T-cell (primary cell): ENCODE measurements at regions not wholly inside any gene's neighbourhood (a gene's known extent, or its start where the extent isn't known, plus 50 kb on each side); places are given as distances from the start of the nearest gene placed in this dataset.

Experiments used
- ATAC-seq, 4 experiments: fragments of 200-7000 bp in 3 of 4; fragments of 150-1000 bp in 1 of 4; cut with Tn5 transposase; replicated peaks in 1 of 4; 1 replicate in 3 of 4; 2 replicates in 1 of 4; pipeline ENCODE4 v1.10.0; 2021; ENCODE audit warnings: moderate library complexity in 3 of 4, mild to moderate bottlenecking in 2 of 4, moderate number of reproducible peaks in 1 of 4
- CTCF ChIA-PET, 2 donors: fragments of 300-600 bp; sonication (Branson Sonifier 250); formaldehyde crosslinking; loops; one replicate each; lab custom pipeline; 2022; ENCODE audit warnings: antibody characterized with exemption in 2 of 2; lab: Charles Lee
- POLR2A ChIA-PET, 2 donors: fragments of 300-600 bp; sonication (Branson Sonifier 250); formaldehyde crosslinking; loops; one replicate each; lab custom pipeline; 2022; ENCODE audit warnings: antibody characterized with exemption in 2 of 2; lab: Charles Lee
- DNase-seq, 35 experiments: peaks; one replicate each; pipeline versions ENCODE4 v3.0.0 to v3.0.0-alpha.2; 2013 to 2023
- H3K27ac ChIP-seq: one replicate; pipeline ENCODE4 v1.5.1; 2013; ENCODE audit warnings: low read length
- H3K27me3 ChIP-seq, 2 experiments: replicated peaks in 1 of 2; 1 replicate in 1 of 2; 2 replicates in 1 of 2; pipeline versions ENCODE4 v1.6.1 to v1.7.0; 2013; ENCODE audit warnings: low read length in 1 of 2, mixed read lengths in 1 of 2; ENCODE audit not compliant: control insufficient read depth in 2 of 2, insufficient read depth in 2 of 2; ENCODE audit errors: extremely low read depth in 1 of 2
- H3K36me3 ChIP-seq, 2 donors: 1 replicate in 1 of 2; 2 replicates in 1 of 2; pipeline versions ENCODE4 v1.6.1 to v1.7.0; 2013; ENCODE audit warnings: low read length in 1 of 2; ENCODE audit not compliant: control insufficient read depth in 2 of 2, insufficient read depth in 1 of 2; ENCODE audit errors: extremely low read depth in 1 of 2
- H3K4me1 ChIP-seq, 2 experiments: 1 replicate in 1 of 2; 2 replicates in 1 of 2; pipeline versions ENCODE4 v1.6.1 to v1.7.0; 2013; ENCODE audit warnings: low read length in 2 of 2, mixed read lengths in 1 of 2; ENCODE audit not compliant: insufficient read depth in 2 of 2, control insufficient read depth in 1 of 2; ENCODE audit errors: extremely low read depth in 1 of 2
- H3K4me3 ChIP-seq, 2 donors: 1 replicate in 1 of 2; 2 replicates in 1 of 2; pipeline versions ENCODE4 v1.5.1 to v1.7.0; 2013; ENCODE audit warnings: mild to moderate bottlenecking in 2 of 2, low read length in 1 of 2, moderate library complexity in 1 of 2; ENCODE audit not compliant: control insufficient read depth in 1 of 2; ENCODE audit errors: extremely low read depth in 1 of 2
- H3K9me3 ChIP-seq: 2 replicates; pipeline ENCODE4 v1.7.0; 2013
- H3K27ac Mint-ChIP-seq, 2 donors: one replicate each; pipeline ENCODE4 v1.8.0; 2020 to 2021; ENCODE audit warnings: mild to moderate bottlenecking in 2 of 2, mixed read lengths in 2 of 2
- H3K27me3 Mint-ChIP-seq, 2 donors: one replicate each; pipeline ENCODE4 v1.8.0; 2021 to 2022; ENCODE audit warnings: mixed read lengths in 2 of 2
- H3K36me3 Mint-ChIP-seq: one replicate; pipeline ENCODE4 v1.8.0; 2021; ENCODE audit warnings: mixed read lengths
- H3K4me1 Mint-ChIP-seq, 3 donors: one replicate each; pipeline ENCODE4 v1.8.0; 2020 to 2022; ENCODE audit warnings: mixed read lengths in 3 of 3, mild to moderate bottlenecking in 1 of 3
- H3K4me3 Mint-ChIP-seq, 3 donors: one replicate each; pipeline ENCODE4 v1.8.0; 2020 to 2022; ENCODE audit warnings: mild to moderate bottlenecking in 3 of 3, mixed read lengths in 3 of 3, moderate library complexity in 3 of 3
- H3K9me3 Mint-ChIP-seq, 3 donors: one replicate each; pipeline ENCODE4 v1.8.0; 2020 to 2022; ENCODE audit warnings: mixed read lengths in 3 of 3
- WGBS: methylation state at CpG from one replicate; pipeline ENCODE4 v1.1.5; 2013; ENCODE audit warnings: missing lambda C conversion rate; ENCODE audit not compliant: insufficient coverage; 5-methylcytosine and 5-hydroxymethylcytosine counted together

DNA sequence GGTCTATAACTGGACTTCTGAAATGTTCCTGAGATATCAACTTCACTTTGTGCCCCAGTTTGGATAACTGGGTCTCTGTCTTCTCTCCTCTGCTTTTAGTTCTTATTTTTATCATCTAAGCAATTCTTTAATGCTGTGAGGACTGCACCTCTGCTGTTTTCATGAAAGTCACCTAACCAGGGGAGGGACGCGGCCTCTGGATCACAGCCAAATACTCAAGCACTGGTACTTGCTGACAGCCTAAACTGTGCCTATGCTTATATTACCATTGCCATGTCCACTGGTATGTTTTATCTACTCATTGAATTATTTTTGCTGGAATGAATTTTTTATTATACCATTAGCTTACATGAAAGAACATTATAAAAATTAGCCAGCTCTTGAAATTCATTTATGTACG is 674.0 kb downstream of the DMRTA1 start:
- ChIA-PET POLR2A (no interaction called here), CTCF (no interaction called here)
- no peaks in the 10 kb centered on the region for H3K27me3 Mint-ChIP-seq
- no peaks in the 10 kb centered on the region for H3K4me1 ChIP-seq
- DNase-seq = no peak
- no peaks in the 10 kb centered on the region for H3K36me3 Mint-ChIP-seq
- H3K36me3 ChIP-seq = no peaks in the 10 kb centered on the region
- WGBS = no CpG with 5 or more reads among the region's 3 CpGs
- H3K4me3 ChIP-seq = no peak overlapping the region
- no peak overlapping the region for H3K27ac ChIP-seq
- H3K4me1 Mint-ChIP-seq = no peaks in the 10 kb centered on the region
- no peak overlapping the region for H3K27ac Mint-ChIP-seq
- H3K9me3 Mint-ChIP-seq = peaks cover 0 to 10% (median 6%) of the 10 kb centered on the region in 3 donors
- H3K9me3 ChIP-seq = no peaks in the 10 kb centered on the region
- no peak for ATAC-seq
- H3K27me3 ChIP-seq = no peaks in the 10 kb centered on the region
- no peak overlapping the region for H3K4me3 Mint-ChIP-seq

DNA sequence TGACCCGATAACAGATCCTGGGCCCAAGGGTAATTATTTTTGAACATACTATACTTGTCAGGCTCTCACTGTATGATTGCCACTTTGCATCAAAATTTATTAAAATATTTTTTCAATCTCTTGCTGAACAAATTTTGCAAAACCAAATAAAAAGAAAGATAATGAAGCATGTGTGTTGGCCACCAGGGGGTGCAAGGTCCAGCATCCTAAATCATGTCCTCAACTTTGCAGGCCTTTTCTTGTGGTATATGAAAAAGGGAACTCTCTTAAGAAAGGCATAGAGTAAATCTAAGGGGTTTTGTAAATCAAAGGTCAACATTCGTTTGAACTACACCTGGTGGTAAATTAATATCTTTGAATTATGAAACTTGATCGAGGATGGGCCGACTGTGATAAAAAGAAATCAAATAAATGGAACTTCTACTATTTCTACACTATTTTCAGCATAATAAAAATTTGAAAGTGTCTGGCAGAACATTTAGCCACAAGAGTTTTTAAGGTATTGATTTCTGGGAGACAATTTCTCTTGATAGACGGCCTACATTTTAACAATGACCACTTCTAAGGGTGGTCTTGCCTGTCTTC is 676.5 kb downstream of the DMRTA1 start:
- WGBS = no CpG with 5 or more reads among the region's 5 CpGs
- no peaks in the 10 kb centered on the region for H3K27me3 ChIP-seq
- Mint-ChIP-seq H3K27ac (no peak overlapping the region), H3K4me3 (no peak overlapping the region), H3K27me3 (no peaks in the 10 kb centered on the region), H3K4me1 (no peaks in the 10 kb centered on the region), H3K9me3 (peaks cover 0 to 10% (median 8%) of the 10 kb centered on the region in 3 donors), H3K36me3 (no peaks in the 10 kb centered on the region)
- ATAC-seq (no peak), DNase-seq (no peak)
- POLR2A ChIA-PET = no interaction called here
- H3K4me3 ChIP-seq = no peak overlapping the region
- no peaks in the 10 kb centered on the region for H3K9me3 ChIP-seq
- no peaks in the 10 kb centered on the region for H3K36me3 ChIP-seq
- H3K27ac ChIP-seq = no peak overlapping the region
- H3K4me1 ChIP-seq = no peaks in the 10 kb centered on the region
- CTCF ChIA-PET = no interaction called here

DNA sequence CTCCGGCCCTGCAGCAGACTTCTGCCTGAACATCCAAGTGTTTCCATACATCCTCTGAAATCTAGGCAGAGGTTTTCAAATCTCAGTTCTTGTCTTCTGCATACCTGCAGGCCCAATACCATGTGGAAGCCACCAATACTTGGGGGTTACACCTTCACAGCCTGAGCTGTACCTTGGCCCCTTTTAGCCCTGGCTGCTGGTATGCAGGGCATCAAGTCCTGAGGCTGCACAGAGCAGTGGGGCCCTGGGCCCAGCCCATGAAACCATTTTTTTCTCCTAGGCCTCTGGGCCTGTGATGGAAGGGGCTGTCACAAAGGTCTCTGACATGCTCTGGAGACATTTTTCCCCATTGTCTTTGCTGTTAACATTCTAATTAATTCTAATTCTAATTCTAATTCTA is 680.6 kb downstream of the ELAVL2 start:
- no peak for ATAC-seq

GRCh38 chr9:23153058-23153457 is 673.0 kb downstream of the ELAVL2 start:
- H3K4me1 Mint-ChIP-seq = no peaks in the 10 kb centered on the region
- no peak for DNase-seq
- no peak overlapping the region for H3K4me3 Mint-ChIP-seq
- peaks cover 0 to 17% (median 16%) of the 10 kb centered on the region in 3 donors for H3K9me3 Mint-ChIP-seq
- no peaks in the 10 kb centered on the region for H3K9me3 ChIP-seq
- ATAC-seq = no peak
- ChIA-PET POLR2A (no interaction called here), CTCF (interaction anchor here in 1 of 2 donors (0.6 kb wide), 1 partner anchor 104 kb away, joined by 3 read pairs; no protein-coding TSS in a partner anchor)
- H3K27ac ChIP-seq = no peak overlapping the region
- H3K27me3 ChIP-seq = no peaks in the 10 kb centered on the region
- no peak overlapping the region for H3K4me3 ChIP-seq
- no peaks in the 10 kb centered on the region for H3K36me3 ChIP-seq
- no peak overlapping the region for H3K27ac Mint-ChIP-seq
- H3K27me3 Mint-ChIP-seq = no peaks in the 10 kb centered on the region
- H3K36me3 Mint-ChIP-seq = no peaks in the 10 kb centered on the region
- 76% methylated on average over 3 of the region's 7 CpGs for WGBS
- H3K4me1 ChIP-seq = no peaks in the 10 kb centered on the region

More for the DNA sequence above, 680.6 kb downstream of the ELAVL2 start:
- H3K4me1 ChIP-seq = no peaks in the 10 kb centered on the region
- H3K4me3 ChIP-seq = no peak overlapping the region
- 75% methylated on average over 1 of the region's 1 CpG for WGBS
- peaks cover 8 to 36% (median 36%) of the 10 kb centered on the region in 3 donors for H3K9me3 Mint-ChIP-seq
- no peak for DNase-seq
- H3K27ac Mint-ChIP-seq = no peak overlapping the region
- H3K4me1 Mint-ChIP-seq = no peaks in the 10 kb centered on the region
- no peaks in the 10 kb centered on the region for H3K27me3 ChIP-seq
- no peaks in the 10 kb centered on the region for H3K36me3 ChIP-seq
- ChIA-PET CTCF (no interaction called here), POLR2A (no interaction called here)
- no peak overlapping the region for H3K4me3 Mint-ChIP-seq
- H3K27ac ChIP-seq = no peak overlapping the region
- H3K27me3 Mint-ChIP-seq = no peaks in the 10 kb centered on the region
- no peaks in the 10 kb centered on the region for H3K36me3 Mint-ChIP-seq
- no peaks in the 10 kb centered on the region for H3K9me3 ChIP-seq

DNA sequence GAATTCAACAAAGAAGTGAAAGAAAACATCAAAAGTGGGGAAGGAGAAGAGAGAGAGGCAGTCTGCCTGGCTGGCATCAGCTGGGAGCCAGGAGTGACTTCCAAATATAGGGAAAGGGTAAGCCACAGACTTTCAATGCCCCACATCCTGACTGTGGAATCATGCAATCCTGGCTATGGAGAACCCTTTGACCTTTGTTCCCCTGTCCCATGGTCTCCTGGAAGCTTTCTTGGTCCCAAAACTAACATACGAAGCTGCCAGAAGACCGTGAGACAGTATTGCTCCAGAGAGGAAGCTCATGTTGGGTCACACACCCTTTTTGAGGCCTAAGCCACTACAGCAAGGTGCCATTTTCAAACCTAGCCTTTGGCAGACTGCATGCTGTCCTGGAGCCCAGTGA is 665.5 kb downstream of the ELAVL2 start:
- ChIA-PET CTCF (no interaction called here), POLR2A (no interaction called here)
- H3K4me1 ChIP-seq = no peaks in the 10 kb centered on the region
- Mint-ChIP-seq H3K4me3 (no peak overlapping the region), H3K4me1 (no peaks in the 10 kb centered on the region), H3K27me3 (no peaks in the 10 kb centered on the region), H3K36me3 (no peaks in the 10 kb centered on the region), H3K27ac (no peak overlapping the region), H3K9me3 (peaks cover 16 to 24% (median 19%) of the 10 kb centered on the region in 3 donors)
- no peaks in the 10 kb centered on the region for H3K9me3 ChIP-seq
- no peak overlapping the region for H3K27ac ChIP-seq
- no peak for ATAC-seq
- no peak for DNase-seq
- no peaks in the 10 kb centered on the region for H3K27me3 ChIP-seq
- H3K4me3 ChIP-seq = no peak overlapping the region
- H3K36me3 ChIP-seq = no peaks in the 10 kb centered on the region
- 67% methylated on average over 2 of the region's 2 CpGs for WGBS

DNA sequence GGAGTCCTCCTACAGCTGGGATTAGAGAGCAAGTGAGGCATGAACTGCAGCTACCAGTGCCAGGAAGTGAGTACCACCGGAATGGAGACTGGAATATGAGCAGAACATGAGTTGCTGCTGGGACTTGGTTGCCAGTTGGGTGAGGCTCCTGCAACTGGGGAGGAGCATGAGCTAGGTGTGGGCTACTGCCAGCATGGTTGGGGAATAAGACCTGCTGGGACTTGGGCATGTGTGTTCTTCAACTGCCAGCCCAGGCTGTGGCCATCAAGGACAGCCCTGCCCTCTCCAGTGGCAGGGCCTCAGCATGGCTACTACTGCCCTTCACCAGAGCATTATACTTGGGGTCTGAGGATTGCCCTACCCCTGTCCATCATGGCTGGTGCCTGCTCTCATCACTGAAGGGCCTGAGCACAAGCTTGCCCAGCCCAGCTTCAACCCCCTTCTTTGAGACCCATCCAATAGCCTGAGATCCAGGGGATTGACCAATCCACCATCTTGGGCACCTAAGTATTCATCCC is 665.0 kb downstream of the ELAVL2 start:
- peaks cover 19 to 28% (median 19%) of the 10 kb centered on the region in 3 donors for H3K9me3 Mint-ChIP-seq
- WGBS = 57% methylated on average over 1 of the region's 1 CpG

More for the DNA sequence above, 665.0 kb downstream of the ELAVL2 start:
- no peak overlapping the region for H3K27ac Mint-ChIP-seq
- H3K4me1 Mint-ChIP-seq = no peaks in the 10 kb centered on the region
- H3K36me3 Mint-ChIP-seq = no peaks in the 10 kb centered on the region
- no peaks in the 10 kb centered on the region for H3K27me3 Mint-ChIP-seq
- H3K9me3 ChIP-seq = no peaks in the 10 kb centered on the region
- no peak overlapping the region for H3K27ac ChIP-seq
- ATAC-seq (no peak), DNase-seq (no peak)
- no peak overlapping the region for H3K4me3 ChIP-seq
- H3K4me1 ChIP-seq = no peaks in the 10 kb centered on the region
- no peaks in the 10 kb centered on the region for H3K36me3 ChIP-seq
- POLR2A ChIA-PET = no interaction called here
- CTCF ChIA-PET = no interaction called here
- no peaks in the 10 kb centered on the region for H3K27me3 ChIP-seq
- no peak overlapping the region for H3K4me3 Mint-ChIP-seq
